ENCODE measurements at regions not wholly inside any gene's neighbourhood (a gene's known extent, or its start where the extent isn't known, plus 50 kb on each side); places are given as distances from the start of the nearest gene placed in this dataset.
"Not testable (repeated sequence)": the region's sequence is repeated elsewhere in the genome, so short reads cannot be mapped to it uniquely, and the experiment has no call there.

DNA sequence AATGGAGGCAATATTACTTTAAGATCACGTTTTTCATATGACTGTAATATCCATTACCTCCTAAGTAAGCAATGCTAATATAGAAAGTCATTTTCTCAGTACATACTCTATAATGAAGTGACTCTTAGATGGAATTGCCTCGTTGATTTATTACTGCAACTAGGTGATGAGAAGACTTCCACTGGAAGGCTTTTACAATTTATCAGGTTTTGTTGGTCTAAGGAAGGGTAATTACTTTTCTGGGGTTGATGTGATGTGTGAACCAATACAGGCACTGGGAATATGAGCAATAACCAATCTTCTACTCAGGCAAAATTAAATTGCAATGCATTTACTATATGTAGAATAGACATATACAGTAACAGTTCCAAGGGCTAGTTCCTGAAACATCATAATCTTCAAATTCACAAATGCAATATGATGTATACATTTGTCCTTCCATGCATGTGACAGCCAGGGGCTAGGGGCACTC, 635.0 kb downstream of the QKI start:
- H3K9me3 ChIP-seq (ENCODE audit: insufficient read depth, low read length), result no peaks in the 10 kb centered on the region
- no peak overlapping the region for H3K4me2 ChIP-seq (ENCODE audit: low read length)
- H3K36me3 ChIP-seq (replicated peaks; ENCODE audit: low read depth, low read length), result no peaks in the 10 kb centered on the region
- 0 out of 2 replicates have a peak, but pooled peaks cover 3% of the 10 kb centered on the region for H3K4me1 ChIP-seq (ENCODE audit: low read length)
- H3K27ac ChIP-seq (ENCODE audit: low read length), result no peak overlapping the region
- no peak overlapping the region for H3K9ac ChIP-seq (ENCODE audit: low read length)
- H2AFZ ChIP-seq (ENCODE audit: low read depth, low read length), result no peak overlapping the region
- no peaks in the 10 kb centered on the region for H3K27me3 ChIP-seq (ENCODE audit: low read depth, low read length)
- H3K4me3 ChIP-seq (ENCODE audit: low read length), result no peak overlapping the region
- no peak for TF ChIP-seq CTCF (IDR thresholded peaks at IDR 0.05; ENCODE audit: low read depth, low read length)
- TF ChIP-seq EZH2phosphoT487 (IDR thresholded peaks at IDR 0.05; ENCODE audit: low read depth), result no peak
- no peaks in the 10 kb centered on the region for H4K20me1 ChIP-seq (ENCODE audit: insufficient read depth, low read length)
- H3K79me2 ChIP-seq (ENCODE audit: low read length), result no peaks in the 10 kb centered on the region

DNA sequence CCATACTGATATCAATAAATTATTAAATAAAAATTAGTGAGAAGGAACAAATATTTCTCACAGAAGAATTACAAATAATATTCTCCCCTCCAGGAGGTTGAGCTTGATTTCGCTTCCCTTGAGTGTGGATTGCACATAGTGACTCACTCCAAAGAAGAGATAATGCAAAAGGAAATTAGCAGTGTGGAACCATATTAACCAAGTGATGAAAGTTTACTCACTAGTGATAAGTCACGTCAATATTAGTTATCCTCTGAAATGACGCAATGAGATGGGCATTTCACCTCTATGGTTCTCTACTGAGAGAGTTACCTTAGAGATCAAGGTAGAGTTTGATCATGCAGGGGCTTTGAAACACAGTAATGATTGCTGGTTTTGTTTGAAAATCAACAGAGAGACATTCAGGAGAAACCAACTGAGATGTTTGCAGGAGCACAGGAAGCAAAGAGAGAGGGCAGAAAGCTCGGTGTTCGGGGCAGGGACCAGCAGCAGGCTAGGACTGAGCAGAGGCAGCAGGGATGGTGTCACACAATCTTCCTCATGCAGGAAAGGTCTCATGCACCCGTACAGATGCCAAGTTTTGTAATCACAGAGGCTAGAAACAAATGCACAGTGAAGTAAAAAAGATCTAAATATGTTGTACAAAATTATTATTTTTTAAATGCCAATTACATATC, 634.5 kb downstream of the QKI start:
- TF ChIP-seq CTCF (IDR thresholded peaks at IDR 0.05; ENCODE audit: low read depth, low read length) (no peak), EZH2phosphoT487 (IDR thresholded peaks at IDR 0.05; ENCODE audit: low read depth) (no peak)
- no peaks in the 10 kb centered on the region for H3K9me3 ChIP-seq (ENCODE audit: insufficient read depth, low read length)
- H3K4me1 ChIP-seq (ENCODE audit: low read length), result 0 out of 2 replicates have a peak, but pooled peaks cover 3% of the 10 kb centered on the region
- no peak overlapping the region for H2AFZ ChIP-seq (ENCODE audit: low read depth, low read length)
- H4K20me1 ChIP-seq (ENCODE audit: insufficient read depth, low read length), result no peaks in the 10 kb centered on the region
- no peaks in the 10 kb centered on the region for H3K79me2 ChIP-seq (ENCODE audit: low read length)
- H3K4me2 ChIP-seq (ENCODE audit: low read length), result no peak overlapping the region
- no peaks in the 10 kb centered on the region for H3K27me3 ChIP-seq (ENCODE audit: low read depth, low read length)
- H3K9ac ChIP-seq (ENCODE audit: low read length), result no peak overlapping the region
- no peaks in the 10 kb centered on the region for H3K36me3 ChIP-seq (replicated peaks; ENCODE audit: low read depth, low read length)
- H3K4me3 ChIP-seq (ENCODE audit: low read length), result no peak overlapping the region
- H3K27ac ChIP-seq (ENCODE audit: low read length), result no peak overlapping the region

- Histone ChIP-seq H3K9me3 (ENCODE audit: insufficient read depth, low read length) (no peaks in the 10 kb centered on the region), H2AFZ (ENCODE audit: low read depth, low read length) (no peak overlapping the region), H4K20me1 (ENCODE audit: insufficient read depth, low read length) (no peaks in the 10 kb centered on the region), H3K4me2 (ENCODE audit: low read length) (no peak overlapping the region; the same call in 1 of the 2 replicates), H3K36me3 (replicated peaks; ENCODE audit: low read depth, low read length) (no peaks in the 10 kb centered on the region), H3K27me3 (ENCODE audit: low read depth, low read length) (no peaks in the 10 kb centered on the region), H3K9ac (ENCODE audit: low read length) (no peak overlapping the region), H3K4me1 (ENCODE audit: low read length) (0 out of 2 replicates have a peak, but pooled peaks cover 3% of the 10 kb centered on the region), H3K79me2 (ENCODE audit: low read length) (no peaks in the 10 kb centered on the region), H3K4me3 (ENCODE audit: low read length) (no peak overlapping the region), H3K27ac (ENCODE audit: low read length) (no peak overlapping the region)
- TF ChIP-seq EZH2phosphoT487 (IDR thresholded peaks at IDR 0.05; ENCODE audit: low read depth), result no peak
- no peak for TF ChIP-seq CTCF (IDR thresholded peaks at IDR 0.05; ENCODE audit: low read depth, low read length)
Observed at GRCh38 chr6:164045082-164045481, 630.6 kb downstream of the QKI start.

- H3K27ac ChIP-seq (ENCODE audit: low read length); H3K4me1 ChIP-seq (ENCODE audit: low read length); H3K4me2 ChIP-seq (ENCODE audit: low read length); H3K9me3 ChIP-seq (ENCODE audit: insufficient read depth, low read length); H2AFZ ChIP-seq (ENCODE audit: low read depth, low read length); H3K36me3 ChIP-seq (replicated peaks; ENCODE audit: low read depth, low read length); H3K27me3 ChIP-seq (ENCODE audit: low read depth, low read length); H4K20me1 ChIP-seq (ENCODE audit: insufficient read depth, low read length); H3K4me3 ChIP-seq (ENCODE audit: low read length); H3K79me2 ChIP-seq (ENCODE audit: low read length); H3K9ac ChIP-seq (ENCODE audit: low read length): not testable (repeated sequence)
Observed at GRCh38 chr6:164043656-164044055, 629.1 kb downstream of the QKI start.
